WERI-Rb-1 (cell line): ENCODE measurements at regions not wholly inside any gene's neighbourhood (a gene's known extent, or its start where the extent isn't known, plus 50 kb on each side); places are given as distances from the start of the nearest gene placed in this dataset.

Experiments used
- DNase-seq: peaks from one replicate; pipeline ENCODE4 v3.0.0-alpha.2; 2020
- H3K27ac ChIP-seq: fragments of 250-450 bp; sonication (Bioruptor Pico); 2 replicates; pipeline ENCODE4 v1.5.1; 2020; ENCODE audit warnings: mild to moderate bottlenecking, moderate library complexity
- H3K27me3 ChIP-seq: fragments of 250-450 bp; sonication (Bioruptor Pico); 2 replicates; pipeline ENCODE4 v1.5.1; 2021; ENCODE audit warnings: mild to moderate bottlenecking, low read depth, moderate library complexity; ENCODE audit not compliant: insufficient read depth, severe bottlenecking
- H3K36me3 ChIP-seq: fragments of 250-450 bp; sonication (Bioruptor Pico); 2 replicates; pipeline ENCODE4 v1.5.1; 2020; ENCODE audit warnings: mild to moderate bottlenecking, moderate library complexity
- H3K4me3 ChIP-seq: 2 replicates; pipeline ENCODE4 v1.5.1; 2011; ENCODE audit warnings: low read depth, mild to moderate bottlenecking, control low read depth, low read length
- H3K9me3 ChIP-seq: fragments of 250-450 bp; sonication (Bioruptor Pico); 2 replicates; pipeline ENCODE4 v1.5.1; 2021; ENCODE audit warnings: mild to moderate bottlenecking, moderate library complexity; ENCODE audit not compliant: severe bottlenecking
- TF ChIP-seq, protein P1 (sequence below): IDR thresholded peaks from 2 replicates; pipeline ENCODE4 v1.5.1; 2011; ENCODE audit warnings: low read depth, mild to moderate bottlenecking, control low read depth, inconsistent platforms, low read length

DNA sequence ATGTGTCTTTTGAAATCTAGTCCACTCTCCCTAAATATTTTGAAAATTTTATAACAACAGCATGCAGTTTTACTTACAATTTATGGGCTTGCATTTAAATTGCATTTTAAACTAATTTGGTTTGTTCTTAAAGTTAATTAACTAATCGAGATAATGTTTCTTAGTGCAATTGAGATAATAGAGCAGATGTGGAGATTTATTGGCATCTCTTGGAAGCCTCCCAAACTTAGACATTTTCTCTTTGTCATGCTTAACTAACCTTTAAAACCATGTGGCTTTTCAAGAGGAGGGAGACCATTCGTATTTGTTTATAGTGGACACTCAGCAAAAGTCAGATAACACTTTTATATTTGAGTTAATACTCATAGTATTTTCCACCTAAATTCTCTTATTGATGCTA lies 887.0 kb upstream of the CELF2 start:
- H3K36me3 ChIP-seq: no peaks in the 10 kb centered on the region
- H3K4me3 ChIP-seq: no peak overlapping the region
- H3K27me3 ChIP-seq: no peaks in the 10 kb centered on the region
- DNase-seq: no peak
- no peaks in the 10 kb centered on the region for H3K9me3 ChIP-seq
- TF ChIP-seq, protein P1, sequence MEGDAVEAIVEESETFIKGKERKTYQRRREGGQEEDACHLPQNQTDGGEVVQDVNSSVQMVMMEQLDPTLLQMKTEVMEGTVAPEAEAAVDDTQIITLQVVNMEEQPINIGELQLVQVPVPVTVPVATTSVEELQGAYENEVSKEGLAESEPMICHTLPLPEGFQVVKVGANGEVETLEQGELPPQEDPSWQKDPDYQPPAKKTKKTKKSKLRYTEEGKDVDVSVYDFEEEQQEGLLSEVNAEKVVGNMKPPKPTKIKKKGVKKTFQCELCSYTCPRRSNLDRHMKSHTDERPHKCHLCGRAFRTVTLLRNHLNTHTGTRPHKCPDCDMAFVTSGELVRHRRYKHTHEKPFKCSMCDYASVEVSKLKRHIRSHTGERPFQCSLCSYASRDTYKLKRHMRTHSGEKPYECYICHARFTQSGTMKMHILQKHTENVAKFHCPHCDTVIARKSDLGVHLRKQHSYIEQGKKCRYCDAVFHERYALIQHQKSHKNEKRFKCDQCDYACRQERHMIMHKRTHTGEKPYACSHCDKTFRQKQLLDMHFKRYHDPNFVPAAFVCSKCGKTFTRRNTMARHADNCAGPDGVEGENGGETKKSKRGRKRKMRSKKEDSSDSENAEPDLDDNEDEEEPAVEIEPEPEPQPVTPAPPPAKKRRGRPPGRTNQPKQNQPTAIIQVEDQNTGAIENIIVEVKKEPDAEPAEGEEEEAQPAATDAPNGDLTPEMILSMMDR: no peak
- H3K27ac ChIP-seq: no peak overlapping the region

DNA sequence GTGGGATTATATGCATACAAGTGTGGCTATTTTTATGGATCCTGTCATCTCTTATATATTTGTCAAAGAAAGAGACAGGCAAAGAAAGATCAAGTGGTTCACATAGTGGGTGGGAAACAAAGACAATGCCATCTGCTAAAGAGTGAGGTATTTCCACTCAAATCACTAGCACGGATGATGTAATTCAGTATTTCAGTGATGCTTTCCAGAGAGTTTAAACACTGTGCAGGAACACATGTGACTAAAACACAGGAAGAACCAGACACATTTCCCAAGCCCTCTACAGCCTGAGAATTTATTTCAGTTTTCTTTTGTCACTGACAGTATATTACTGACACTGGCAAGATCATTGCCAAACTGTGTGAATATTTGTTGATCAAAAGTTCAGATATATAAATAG lies 885.7 kb upstream of the CELF2 start:
- no peaks in the 10 kb centered on the region for H3K27me3 ChIP-seq
- TF ChIP-seq, protein P1: no peak
- H3K4me3 ChIP-seq: no peak overlapping the region
- H3K36me3 ChIP-seq: no peaks in the 10 kb centered on the region
- H3K27ac ChIP-seq: no peak overlapping the region
- DNase-seq: no peak
- no peaks in the 10 kb centered on the region for H3K9me3 ChIP-seq

DNA sequence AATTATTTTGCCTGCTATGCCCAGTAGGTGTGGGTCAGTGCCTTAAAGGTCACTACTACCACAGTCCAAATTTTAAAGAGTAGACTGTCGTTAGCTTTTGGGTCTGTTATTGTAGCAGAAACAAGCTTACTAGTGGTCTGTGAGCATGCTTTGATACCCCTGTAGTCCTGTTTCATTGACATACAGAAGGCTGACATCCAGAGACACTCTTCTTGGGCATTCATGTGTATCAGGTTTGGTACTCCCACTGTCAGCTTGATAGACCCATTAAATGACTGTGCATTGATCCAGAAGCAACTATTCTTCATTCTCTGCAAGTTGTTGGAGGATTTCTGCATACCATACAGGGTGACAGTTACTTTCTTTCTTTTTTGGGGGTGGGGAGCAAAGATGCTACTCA lies 884.4 kb upstream of the CELF2 start:
- no peak for DNase-seq
- Histone ChIP-seq H3K27ac (no peak overlapping the region), H3K36me3 (no peaks in the 10 kb centered on the region), H3K9me3 (no peaks in the 10 kb centered on the region), H3K27me3 (no peaks in the 10 kb centered on the region), H3K4me3 (no peak overlapping the region)
- TF ChIP-seq, protein P1: no peak

DNA sequence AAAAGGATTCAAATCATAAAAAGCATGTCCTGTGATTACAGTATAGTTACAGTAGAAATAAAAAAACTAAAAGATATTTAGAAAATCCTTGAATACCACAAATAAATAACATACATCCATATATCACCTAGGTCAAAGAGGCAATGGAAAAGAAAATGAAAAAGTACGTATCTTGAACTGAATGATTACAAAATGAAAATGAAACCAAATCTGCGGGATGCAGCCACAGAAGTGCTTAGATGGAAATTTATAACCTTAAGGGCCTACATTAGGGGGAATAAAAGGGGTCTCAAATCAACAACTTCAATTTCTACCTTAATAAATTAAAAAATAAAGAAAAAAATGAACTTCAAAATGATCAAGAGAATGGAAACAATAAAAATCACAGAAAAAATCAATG lies 879.0 kb upstream of the CELF2 start:
- TF ChIP-seq, protein P1: no peak
- no peaks in the 10 kb centered on the region for H3K9me3 ChIP-seq
- H3K27me3 ChIP-seq: no peaks in the 10 kb centered on the region
- DNase-seq: no peak
- no peaks in the 10 kb centered on the region for H3K36me3 ChIP-seq
- H3K4me3 ChIP-seq: no peak overlapping the region
- no peak overlapping the region for H3K27ac ChIP-seq

DNA sequence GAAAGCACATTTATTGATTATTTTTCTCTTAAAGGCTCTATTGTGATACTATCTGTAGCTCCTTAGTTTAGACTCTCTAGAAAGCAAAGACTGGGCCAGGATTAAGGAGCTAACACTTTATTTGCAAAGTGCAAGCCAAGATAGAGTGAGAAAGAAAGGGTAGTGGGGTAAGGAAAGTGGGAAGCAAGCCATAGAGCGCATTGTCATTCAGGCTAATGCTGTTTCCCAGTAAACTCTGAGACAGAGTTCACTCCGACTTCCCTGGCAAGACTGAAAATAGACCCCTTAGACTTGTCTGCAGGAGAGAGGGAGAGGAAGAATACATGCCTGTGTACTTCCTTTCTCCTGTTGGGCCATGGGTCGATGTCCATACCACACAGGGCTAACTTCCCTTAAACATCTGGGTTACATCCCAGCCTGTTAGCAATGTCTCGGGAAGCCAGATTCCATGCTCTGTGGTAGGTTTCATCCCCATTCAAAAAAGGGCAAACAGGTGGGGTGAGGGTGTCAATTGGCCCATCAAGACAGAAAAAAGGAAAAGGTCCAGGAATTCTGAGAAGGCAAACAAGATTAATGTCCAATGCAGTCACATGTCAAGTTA lies 875.8 kb upstream of the CELF2 start:
- no peak overlapping the region for H3K4me3 ChIP-seq
- TF ChIP-seq, protein P1: no peak
- no peaks in the 10 kb centered on the region for H3K9me3 ChIP-seq
- no peak for DNase-seq
- H3K36me3 ChIP-seq: no peaks in the 10 kb centered on the region
- H3K27ac ChIP-seq: no peak overlapping the region
- no peaks in the 10 kb centered on the region for H3K27me3 ChIP-seq

DNA sequence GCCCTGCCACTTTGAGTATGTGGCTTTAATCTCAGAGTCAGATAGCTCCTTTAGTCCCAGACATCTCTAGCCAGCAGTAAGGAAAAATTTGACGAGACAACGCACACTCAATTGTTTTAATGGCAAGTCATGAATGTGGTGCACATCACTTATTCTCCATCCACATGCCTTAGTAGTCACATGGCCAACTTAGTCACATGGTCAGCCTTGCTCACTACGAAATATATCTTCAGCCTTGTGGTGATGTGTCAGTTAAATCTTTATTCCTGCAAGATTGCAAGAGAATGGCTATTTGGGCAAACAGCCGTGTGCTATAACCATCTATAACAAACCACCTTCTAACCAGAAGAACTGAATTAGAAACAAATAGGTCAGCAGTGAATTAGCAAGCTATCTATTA lies 871.1 kb upstream of the CELF2 start:
- H3K27me3 ChIP-seq: no peaks in the 10 kb centered on the region
- no peak overlapping the region for H3K4me3 ChIP-seq
- no peak for DNase-seq
- no peaks in the 10 kb centered on the region for H3K9me3 ChIP-seq
- TF ChIP-seq, protein P1: no peak
- H3K36me3 ChIP-seq: no peaks in the 10 kb centered on the region
- no peak overlapping the region for H3K27ac ChIP-seq
